WTC11 (cell line): ENCODE measurements at regions not wholly inside any gene's neighbourhood (a gene's known extent, or its start where the extent isn't known, plus 50 kb on each side); places are given as distances from the start of the nearest gene placed in this dataset.

Source experiments
- ATAC-seq: fragments of 200-7000 bp; cut with Tn5 transposase; 2 replicates; pipeline ENCODE4 v1.10.0; 2021; ENCODE audit warnings: mild to moderate bottlenecking, moderate library complexity
- CTCF ChIA-PET: fragments of 300-600 bp; sonication (Branson Sonifier 250); formaldehyde crosslinking; loops from one replicate; lab custom pipeline; 2021; ENCODE audit warnings: antibody characterized with exemption; lab: Charles Lee
- POLR2A ChIA-PET: fragments of 350-600 bp; sonication (Branson Sonifier 250); formaldehyde crosslinking; loops from one replicate; lab custom pipeline; 2021; ENCODE audit warnings: antibody characterized with exemption; lab: Charles Lee
- DNase-seq: peaks from one replicate; pipeline ENCODE4 v3.0.0; 2021; ENCODE audit warnings: low spot score
- H3K27ac Mint-ChIP-seq: 2 replicates; pipeline ENCODE4 v1.8.0; 2021; ENCODE audit warnings: mixed read lengths
- H3K27me3 Mint-ChIP-seq: 2 replicates; pipeline ENCODE4 v1.8.0; 2021; ENCODE audit warnings: low read depth, mild to moderate bottlenecking, moderate library complexity, mixed read lengths
- H3K36me3 Mint-ChIP-seq: 2 replicates; pipeline ENCODE4 v1.8.0; 2021; ENCODE audit warnings: mixed read lengths
- H3K4me1 Mint-ChIP-seq: 2 replicates; pipeline ENCODE4 v1.8.0; 2022; ENCODE audit warnings: mixed read lengths
- H3K4me3 Mint-ChIP-seq: 2 replicates; pipeline ENCODE4 v1.8.0; 2021; ENCODE audit warnings: mild to moderate bottlenecking, moderate library complexity, mixed read lengths
- H3K9me3 Mint-ChIP-seq: 2 replicates; pipeline ENCODE4 v1.8.0; 2021; ENCODE audit warnings: mixed read lengths
- ATF1 ChIP-seq: sonication (generic); formaldehyde crosslinking; IDR thresholded peaks from 2 replicates; pipeline ENCODE4 v1.8.1; 2023; ENCODE audit warnings: mild to moderate bottlenecking, moderate library complexity, missing genetic modification reagents
- CBFB ChIP-seq: sonication (generic); formaldehyde crosslinking; IDR thresholded peaks from 2 replicates; pipeline ENCODE4 v1.8.1; 2022; ENCODE audit warnings: mild to moderate bottlenecking, low read depth, missing genetic modification reagents
- CREB1 ChIP-seq: sonication (generic); formaldehyde crosslinking; IDR thresholded peaks from 2 replicates; pipeline ENCODE4 v1.8.0; 2023; ENCODE audit warnings: mild to moderate bottlenecking, missing genetic modification reagents
- GRHL2 ChIP-seq: fragments of 250-450 bp; sonication (Bioruptor Pico); IDR thresholded peaks from 2 replicates; pipeline ENCODE4 v1.8.0; 2022; ENCODE audit warnings: mild to moderate bottlenecking, moderate library complexity; ENCODE audit not compliant: insufficient replicate concordance, severe bottlenecking
- GTF2I ChIP-seq: fragments of 250-450 bp; sonication (Bioruptor Pico); conservative IDR thresholded peaks from 2 replicates; pipeline ENCODE4 v1.4.0; 2021; ENCODE audit warnings: mild to moderate bottlenecking
- KAT7 ChIP-seq: sonication (generic); formaldehyde crosslinking; IDR thresholded peaks from 2 replicates; pipeline ENCODE4 v1.8.1; 2023; ENCODE audit warnings: missing genetic modification reagents, mild to moderate bottlenecking, borderline replicate concordance
- MYBL2 ChIP-seq: sonication (generic); formaldehyde crosslinking; IDR thresholded peaks from 2 replicates; pipeline ENCODE4 v1.8.1; 2023; ENCODE audit warnings: mild to moderate bottlenecking, moderate library complexity, missing genetic modification reagents
- NR2C2 ChIP-seq: sonication (generic); formaldehyde crosslinking; IDR thresholded peaks from 2 replicates; pipeline ENCODE4 v1.8.0; 2022; ENCODE audit warnings: mild to moderate bottlenecking, missing genetic modification reagents
- NR3C1 ChIP-seq: sonication (generic); formaldehyde crosslinking; conservative IDR thresholded peaks from 2 replicates; pipeline ENCODE4 v1.8.1; 2023; ENCODE audit warnings: low read depth, mild to moderate bottlenecking, missing genetic modification reagents
- PRRX2 ChIP-seq: fragments of 250-450 bp; sonication (Bioruptor Pico); IDR thresholded peaks from 2 replicates; pipeline ENCODE4 v1.8.0; 2021; ENCODE audit warnings: mild to moderate bottlenecking
- SMAD4 ChIP-seq: sonication (generic); formaldehyde crosslinking; IDR thresholded peaks from 2 replicates; pipeline ENCODE4 v1.8.0; 2022; ENCODE audit warnings: mild to moderate bottlenecking, missing genetic modification reagents
- TCF7 ChIP-seq: sonication (generic); formaldehyde crosslinking; IDR thresholded peaks from 2 replicates; pipeline ENCODE4 v1.8.0; 2022; ENCODE audit warnings: mild to moderate bottlenecking, low read depth, missing genetic modification reagents, moderate library complexity
- TEAD1 ChIP-seq: sonication (generic); formaldehyde crosslinking; IDR thresholded peaks from 2 replicates; pipeline ENCODE4 v1.8.0; 2022; ENCODE audit warnings: mild to moderate bottlenecking, missing genetic modification reagents
- TEAD4 ChIP-seq: sonication (generic); formaldehyde crosslinking; IDR thresholded peaks from 2 replicates; pipeline ENCODE4 v1.8.0; 2022; ENCODE audit warnings: mild to moderate bottlenecking, missing genetic modification reagents
- ZNF219 ChIP-seq: sonication (generic); formaldehyde crosslinking; IDR thresholded peaks from 2 replicates; pipeline ENCODE4 v1.8.0; 2023; ENCODE audit warnings: missing genetic modification reagents, mild to moderate bottlenecking, borderline replicate concordance
- ZNF671 ChIP-seq: fragments of 250-450 bp; sonication (Bioruptor Pico); IDR thresholded peaks from 2 replicates; pipeline ENCODE4 v1.8.0; 2021; ENCODE audit warnings: mild to moderate bottlenecking
- TF ChIP-seq, protein P1 (sequence below): sonication (generic); formaldehyde crosslinking; IDR thresholded peaks from 2 replicates; pipeline ENCODE4 v1.8.0; 2022; ENCODE audit warnings: mild to moderate bottlenecking, missing genetic modification reagents
- TF ChIP-seq, protein P2 (sequence below): fragments of 250-450 bp; sonication (Bioruptor Pico); IDR thresholded peaks from 2 replicates; pipeline ENCODE4 v1.9.0; 2021; ENCODE audit warnings: mild to moderate bottlenecking, borderline replicate concordance
- TF ChIP-seq, protein P3 (sequence below): sonication (generic); formaldehyde crosslinking; IDR thresholded peaks from 2 replicates; pipeline ENCODE4 v1.8.0; 2023; ENCODE audit warnings: missing genetic modification reagents
- TF ChIP-seq, protein P4 (sequence below): sonication (generic); formaldehyde crosslinking; IDR thresholded peaks from 2 replicates; pipeline ENCODE4 v1.8.1; 2023; ENCODE audit warnings: mild to moderate bottlenecking, missing genetic modification reagents
- TF ChIP-seq, protein P5 (sequence below): sonication (generic); formaldehyde crosslinking; IDR thresholded peaks from 2 replicates; pipeline ENCODE4 v1.8.1; 2022; ENCODE audit warnings: mild to moderate bottlenecking, missing genetic modification reagents, moderate library complexity, borderline replicate concordance
- TF ChIP-seq, protein P6 (sequence below): fragments of 250-450 bp; sonication (Bioruptor Pico); IDR thresholded peaks from 2 replicates; pipeline ENCODE4 v1.9.0; 2021; ENCODE audit warnings: moderate library complexity, mild to moderate bottlenecking, inconsistent platforms, borderline replicate concordance
- TF ChIP-seq, protein P7 (sequence below): sonication (generic); formaldehyde crosslinking; IDR thresholded peaks from 2 replicates; pipeline ENCODE4 v1.8.0; 2022; ENCODE audit warnings: missing genetic modification reagents

DNA sequence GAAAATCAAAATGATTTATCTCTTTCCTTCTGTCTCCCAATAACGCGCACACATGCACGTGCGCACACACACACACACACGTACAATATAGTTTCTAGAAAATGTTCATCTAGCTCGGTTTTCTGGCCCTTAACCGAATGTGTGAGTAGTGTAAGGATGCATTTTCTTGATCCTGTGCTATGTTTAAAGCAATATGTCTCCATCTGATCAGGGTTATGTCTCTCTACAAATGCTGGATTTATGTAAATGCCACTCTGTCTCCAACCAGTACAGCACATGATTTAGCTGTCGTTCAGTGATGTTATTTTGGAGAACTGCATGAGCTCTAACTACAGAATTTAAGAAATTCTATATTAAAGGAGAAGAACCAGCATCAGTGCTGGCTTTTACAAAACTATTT lies 198.0 kb downstream of the TJP1 start:
- peaks cover 11% of the 10 kb centered on the region for H3K9me3 Mint-ChIP-seq
- H3K27ac Mint-ChIP-seq = no peak overlapping the region
- H3K27me3 Mint-ChIP-seq = no peaks in the 10 kb centered on the region; the same call in 1 of the 2 replicates
- POLR2A ChIA-PET = no interaction called here
- H3K4me1 Mint-ChIP-seq = no peaks in the 10 kb centered on the region
- no peaks in the 10 kb centered on the region for H3K36me3 Mint-ChIP-seq
- no peak for ATAC-seq
- TF ChIP-seq TCF7 (CRISPR knock-in tag) = no peak
- no peak for TF ChIP-seq ATF1 (CRISPR knock-in tag)
- TF ChIP-seq, protein P1, sequence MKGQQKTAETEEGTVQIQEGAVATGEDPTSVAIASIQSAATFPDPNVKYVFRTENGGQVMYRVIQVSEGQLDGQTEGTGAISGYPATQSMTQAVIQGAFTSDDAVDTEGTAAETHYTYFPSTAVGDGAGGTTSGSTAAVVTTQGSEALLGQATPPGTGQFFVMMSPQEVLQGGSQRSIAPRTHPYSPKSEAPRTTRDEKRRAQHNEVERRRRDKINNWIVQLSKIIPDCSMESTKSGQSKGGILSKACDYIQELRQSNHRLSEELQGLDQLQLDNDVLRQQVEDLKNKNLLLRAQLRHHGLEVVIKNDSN (CRISPR knock-in tag) = no peak
- TF ChIP-seq, protein P2, sequence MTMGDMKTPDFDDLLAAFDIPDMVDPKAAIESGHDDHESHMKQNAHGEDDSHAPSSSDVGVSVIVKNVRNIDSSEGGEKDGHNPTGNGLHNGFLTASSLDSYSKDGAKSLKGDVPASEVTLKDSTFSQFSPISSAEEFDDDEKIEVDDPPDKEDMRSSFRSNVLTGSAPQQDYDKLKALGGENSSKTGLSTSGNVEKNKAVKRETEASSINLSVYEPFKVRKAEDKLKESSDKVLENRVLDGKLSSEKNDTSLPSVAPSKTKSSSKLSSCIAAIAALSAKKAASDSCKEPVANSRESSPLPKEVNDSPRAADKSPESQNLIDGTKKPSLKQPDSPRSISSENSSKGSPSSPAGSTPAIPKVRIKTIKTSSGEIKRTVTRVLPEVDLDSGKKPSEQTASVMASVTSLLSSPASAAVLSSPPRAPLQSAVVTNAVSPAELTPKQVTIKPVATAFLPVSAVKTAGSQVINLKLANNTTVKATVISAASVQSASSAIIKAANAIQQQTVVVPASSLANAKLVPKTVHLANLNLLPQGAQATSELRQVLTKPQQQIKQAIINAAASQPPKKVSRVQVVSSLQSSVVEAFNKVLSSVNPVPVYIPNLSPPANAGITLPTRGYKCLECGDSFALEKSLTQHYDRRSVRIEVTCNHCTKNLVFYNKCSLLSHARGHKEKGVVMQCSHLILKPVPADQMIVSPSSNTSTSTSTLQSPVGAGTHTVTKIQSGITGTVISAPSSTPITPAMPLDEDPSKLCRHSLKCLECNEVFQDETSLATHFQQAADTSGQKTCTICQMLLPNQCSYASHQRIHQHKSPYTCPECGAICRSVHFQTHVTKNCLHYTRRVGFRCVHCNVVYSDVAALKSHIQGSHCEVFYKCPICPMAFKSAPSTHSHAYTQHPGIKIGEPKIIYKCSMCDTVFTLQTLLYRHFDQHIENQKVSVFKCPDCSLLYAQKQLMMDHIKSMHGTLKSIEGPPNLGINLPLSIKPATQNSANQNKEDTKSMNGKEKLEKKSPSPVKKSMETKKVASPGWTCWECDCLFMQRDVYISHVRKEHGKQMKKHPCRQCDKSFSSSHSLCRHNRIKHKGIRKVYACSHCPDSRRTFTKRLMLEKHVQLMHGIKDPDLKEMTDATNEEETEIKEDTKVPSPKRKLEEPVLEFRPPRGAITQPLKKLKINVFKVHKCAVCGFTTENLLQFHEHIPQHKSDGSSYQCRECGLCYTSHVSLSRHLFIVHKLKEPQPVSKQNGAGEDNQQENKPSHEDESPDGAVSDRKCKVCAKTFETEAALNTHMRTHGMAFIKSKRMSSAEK (CRISPR knock-in tag) = no peak
- no peak for TF ChIP-seq CBFB (CRISPR knock-in tag)
- TF ChIP-seq GTF2I (CRISPR knock-in tag) = no peak
- TF ChIP-seq CREB1 = no peak
- TF ChIP-seq, protein P3, sequence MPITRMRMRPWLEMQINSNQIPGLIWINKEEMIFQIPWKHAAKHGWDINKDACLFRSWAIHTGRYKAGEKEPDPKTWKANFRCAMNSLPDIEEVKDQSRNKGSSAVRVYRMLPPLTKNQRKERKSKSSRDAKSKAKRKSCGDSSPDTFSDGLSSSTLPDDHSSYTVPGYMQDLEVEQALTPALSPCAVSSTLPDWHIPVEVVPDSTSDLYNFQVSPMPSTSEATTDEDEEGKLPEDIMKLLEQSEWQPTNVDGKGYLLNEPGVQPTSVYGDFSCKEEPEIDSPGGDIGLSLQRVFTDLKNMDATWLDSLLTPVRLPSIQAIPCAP (CRISPR knock-in tag) = no peak
- TF ChIP-seq, protein P4, sequence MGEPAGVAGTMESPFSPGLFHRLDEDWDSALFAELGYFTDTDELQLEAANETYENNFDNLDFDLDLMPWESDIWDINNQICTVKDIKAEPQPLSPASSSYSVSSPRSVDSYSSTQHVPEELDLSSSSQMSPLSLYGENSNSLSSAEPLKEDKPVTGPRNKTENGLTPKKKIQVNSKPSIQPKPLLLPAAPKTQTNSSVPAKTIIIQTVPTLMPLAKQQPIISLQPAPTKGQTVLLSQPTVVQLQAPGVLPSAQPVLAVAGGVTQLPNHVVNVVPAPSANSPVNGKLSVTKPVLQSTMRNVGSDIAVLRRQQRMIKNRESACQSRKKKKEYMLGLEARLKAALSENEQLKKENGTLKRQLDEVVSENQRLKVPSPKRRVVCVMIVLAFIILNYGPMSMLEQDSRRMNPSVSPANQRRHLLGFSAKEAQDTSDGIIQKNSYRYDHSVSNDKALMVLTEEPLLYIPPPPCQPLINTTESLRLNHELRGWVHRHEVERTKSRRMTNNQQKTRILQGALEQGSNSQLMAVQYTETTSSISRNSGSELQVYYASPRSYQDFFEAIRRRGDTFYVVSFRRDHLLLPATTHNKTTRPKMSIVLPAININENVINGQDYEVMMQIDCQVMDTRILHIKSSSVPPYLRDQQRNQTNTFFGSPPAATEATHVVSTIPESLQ = no peak
- TF ChIP-seq ZNF219 (CRISPR knock-in tag) = no peak
- no peak for TF ChIP-seq MYBL2 (CRISPR knock-in tag)
- no peak for TF ChIP-seq TEAD4
- TF ChIP-seq TEAD1 = no peak
- TF ChIP-seq, protein P5, sequence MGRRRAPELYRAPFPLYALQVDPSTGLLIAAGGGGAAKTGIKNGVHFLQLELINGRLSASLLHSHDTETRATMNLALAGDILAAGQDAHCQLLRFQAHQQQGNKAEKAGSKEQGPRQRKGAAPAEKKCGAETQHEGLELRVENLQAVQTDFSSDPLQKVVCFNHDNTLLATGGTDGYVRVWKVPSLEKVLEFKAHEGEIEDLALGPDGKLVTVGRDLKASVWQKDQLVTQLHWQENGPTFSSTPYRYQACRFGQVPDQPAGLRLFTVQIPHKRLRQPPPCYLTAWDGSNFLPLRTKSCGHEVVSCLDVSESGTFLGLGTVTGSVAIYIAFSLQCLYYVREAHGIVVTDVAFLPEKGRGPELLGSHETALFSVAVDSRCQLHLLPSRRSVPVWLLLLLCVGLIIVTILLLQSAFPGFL (CRISPR knock-in tag) = no peak
- no peak for TF ChIP-seq SMAD4 (CRISPR knock-in tag)
- no peak for TF ChIP-seq NR2C2 (CRISPR knock-in tag)
- H3K4me3 Mint-ChIP-seq = no peak overlapping the region
- CTCF ChIA-PET = interaction anchor here (2.3 kb wide), 1 partner anchor 10 kb away, joined by 16 read pairs; no protein-coding TSS in a partner anchor
- DNase-seq = no peak

DNA sequence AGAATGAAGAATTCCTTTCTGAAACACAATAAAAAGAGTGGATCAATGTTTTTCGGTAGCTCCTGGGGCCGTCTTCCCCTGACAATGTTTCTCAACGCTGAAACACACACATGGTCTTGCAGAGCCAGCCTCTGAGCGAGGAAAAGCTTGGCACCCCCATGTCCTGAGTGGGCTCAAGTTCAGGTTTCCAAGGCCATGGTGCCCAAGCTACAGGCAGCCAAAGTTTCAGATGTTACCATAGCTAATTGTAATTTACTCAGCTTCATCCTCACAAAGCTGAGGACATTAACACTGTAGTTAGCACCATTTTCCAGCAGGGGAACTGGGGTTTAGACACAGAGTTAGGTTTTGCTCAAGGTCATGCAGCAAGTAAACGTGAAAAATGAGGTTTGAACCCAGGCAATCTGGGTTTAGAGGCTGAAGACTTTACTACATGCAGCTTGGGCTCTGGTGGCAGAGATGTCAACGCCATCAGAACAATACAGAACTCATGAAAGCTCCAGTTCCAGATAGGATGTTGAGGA lies 199.1 kb downstream of the TJP1 start:
- ATAC-seq (peak; percentile 20; the same call in 1 of the 2 replicates), DNase-seq (no peak)
- H3K27me3 Mint-ChIP-seq = no peaks in the 10 kb centered on the region; the same call in 1 of the 2 replicates
- no peaks in the 10 kb centered on the region for H3K4me1 Mint-ChIP-seq
- CTCF ChIA-PET = interaction anchor here (0.7 to 2.3 kb wide), 5 partner anchors 8 to 486 kb away, joined by 3 to 16 read pairs (median 6); no protein-coding TSS in a partner anchor
- POLR2A ChIA-PET = interaction anchor here (0.7 kb wide), 1 partner anchor 11 kb away, joined by 3 read pairs; no protein-coding TSS in a partner anchor
- peaks cover 11% of the 10 kb centered on the region for H3K9me3 Mint-ChIP-seq
- H3K4me3 Mint-ChIP-seq = no peak overlapping the region
- H3K27ac Mint-ChIP-seq = no peak overlapping the region
- H3K36me3 Mint-ChIP-seq = no peaks in the 10 kb centered on the region
- no peak for TF ChIP-seq GRHL2 (CRISPR knock-in tag)
- TF ChIP-seq KAT7 = no peak
- TF ChIP-seq, protein P6, sequence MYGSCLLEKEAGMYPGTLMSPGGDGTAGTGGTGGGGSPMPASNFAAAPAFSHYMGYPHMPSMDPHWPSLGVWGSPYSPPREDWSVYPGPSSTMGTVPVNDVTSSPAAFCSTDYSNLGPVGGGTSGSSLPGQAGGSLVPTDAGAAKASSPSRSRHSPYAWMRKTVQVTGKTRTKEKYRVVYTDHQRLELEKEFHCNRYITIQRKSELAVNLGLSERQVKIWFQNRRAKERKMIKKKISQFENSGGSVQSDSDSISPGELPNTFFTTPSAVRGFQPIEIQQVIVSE (CRISPR knock-in tag) = no peak
- no peak for TF ChIP-seq PRRX2 (CRISPR knock-in tag)
- TF ChIP-seq ZNF671 = no peak
- TF ChIP-seq, protein P7, sequence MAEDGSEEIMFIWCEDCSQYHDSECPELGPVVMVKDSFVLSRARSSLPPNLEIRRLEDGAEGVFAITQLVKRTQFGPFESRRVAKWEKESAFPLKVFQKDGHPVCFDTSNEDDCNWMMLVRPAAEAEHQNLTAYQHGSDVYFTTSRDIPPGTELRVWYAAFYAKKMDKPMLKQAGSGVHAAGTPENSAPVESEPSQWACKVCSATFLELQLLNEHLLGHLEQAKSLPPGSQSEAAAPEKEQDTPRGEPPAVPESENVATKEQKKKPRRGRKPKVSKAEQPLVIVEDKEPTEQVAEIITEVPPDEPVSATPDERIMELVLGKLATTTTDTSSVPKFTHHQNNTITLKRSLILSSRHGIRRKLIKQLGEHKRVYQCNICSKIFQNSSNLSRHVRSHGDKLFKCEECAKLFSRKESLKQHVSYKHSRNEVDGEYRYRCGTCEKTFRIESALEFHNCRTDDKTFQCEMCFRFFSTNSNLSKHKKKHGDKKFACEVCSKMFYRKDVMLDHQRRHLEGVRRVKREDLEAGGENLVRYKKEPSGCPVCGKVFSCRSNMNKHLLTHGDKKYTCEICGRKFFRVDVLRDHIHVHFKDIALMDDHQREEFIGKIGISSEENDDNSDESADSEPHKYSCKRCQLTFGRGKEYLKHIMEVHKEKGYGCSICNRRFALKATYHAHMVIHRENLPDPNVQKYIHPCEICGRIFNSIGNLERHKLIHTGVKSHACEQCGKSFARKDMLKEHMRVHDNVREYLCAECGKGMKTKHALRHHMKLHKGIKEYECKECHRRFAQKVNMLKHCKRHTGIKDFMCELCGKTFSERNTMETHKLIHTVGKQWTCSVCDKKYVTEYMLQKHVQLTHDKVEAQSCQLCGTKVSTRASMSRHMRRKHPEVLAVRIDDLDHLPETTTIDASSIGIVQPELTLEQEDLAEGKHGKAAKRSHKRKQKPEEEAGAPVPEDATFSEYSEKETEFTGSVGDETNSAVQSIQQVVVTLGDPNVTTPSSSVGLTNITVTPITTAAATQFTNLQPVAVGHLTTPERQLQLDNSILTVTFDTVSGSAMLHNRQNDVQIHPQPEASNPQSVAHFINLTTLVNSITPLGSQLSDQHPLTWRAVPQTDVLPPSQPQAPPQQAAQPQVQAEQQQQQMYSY (CRISPR knock-in tag) = no peak
- TF ChIP-seq NR3C1 (CRISPR knock-in tag) = no peak
